Ovary (tissue), 3 donors: ENCODE measurements at regions not wholly inside any gene's neighbourhood (a gene's known extent, or its start where the extent isn't known, plus 50 kb on each side); places are given as distances from the start of the nearest gene placed in this dataset.

ENCODE experiments used
- EP300 ChIP-seq: sonication (generic); formaldehyde crosslinking; IDR thresholded peaks from one replicate; pipeline ENCODE4 v1.6.1; 2017; ENCODE audit warnings: antibody characterized with exemption
- POLR2A ChIP-seq: fragments of 450-650 bp; IDR thresholded peaks from one replicate; pipeline ENCODE4 v1.6.1; 2017; ENCODE audit warnings: antibody characterized with exemption, mild to moderate bottlenecking, moderate library complexity
- TF ChIP-seq, protein P1 (sequence below), 3 donors: fragments of 450-650 bp in 2 of 3; fragments of 200-600 bp in 1 of 3; IDR thresholded peaks; one replicate each; pipeline versions ENCODE4 v1.5.1 to v1.8.0; 2016 to 2022; ENCODE audit warnings: antibody characterized with exemption in 3 of 3, mild to moderate bottlenecking in 1 of 3
- donor health status: DM: no; HTN: no; CAD: no.

DNA sequence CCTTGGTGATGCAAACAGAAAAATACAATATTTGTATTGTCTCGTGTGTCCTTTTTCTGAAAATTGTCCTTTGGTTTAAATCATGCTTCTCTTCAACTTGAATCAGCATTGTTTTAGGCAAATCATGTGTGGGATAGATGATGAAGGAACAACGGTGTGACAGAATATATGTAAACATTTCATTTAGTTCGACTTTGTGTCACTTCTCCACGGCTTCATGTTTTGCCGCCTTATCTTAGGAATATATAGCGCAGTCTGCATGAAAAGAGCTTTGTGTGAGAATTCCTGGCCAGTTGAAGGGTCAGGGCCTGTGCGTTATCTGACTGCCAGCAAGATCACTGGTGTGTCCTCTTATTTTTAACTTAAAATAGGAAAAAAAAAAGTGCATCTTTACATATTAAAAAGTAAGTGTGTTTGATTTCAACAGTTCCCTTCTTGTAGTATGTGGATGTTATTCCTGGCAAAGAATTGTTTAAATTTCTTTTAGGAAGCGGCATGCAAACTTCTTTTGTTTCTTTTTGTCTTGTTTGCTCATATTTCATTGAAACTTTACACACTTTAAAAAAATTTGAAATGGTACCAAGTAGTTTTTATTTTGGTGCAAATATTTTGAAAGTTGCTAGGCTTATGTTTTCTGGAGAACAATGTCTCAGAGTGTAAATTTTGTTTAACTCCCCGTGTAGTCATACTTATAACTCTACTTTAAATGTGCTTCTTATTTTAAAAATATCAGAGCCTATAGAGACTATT lies 465.2 kb downstream of the USP25 start:
- TF ChIP-seq, protein P1, sequence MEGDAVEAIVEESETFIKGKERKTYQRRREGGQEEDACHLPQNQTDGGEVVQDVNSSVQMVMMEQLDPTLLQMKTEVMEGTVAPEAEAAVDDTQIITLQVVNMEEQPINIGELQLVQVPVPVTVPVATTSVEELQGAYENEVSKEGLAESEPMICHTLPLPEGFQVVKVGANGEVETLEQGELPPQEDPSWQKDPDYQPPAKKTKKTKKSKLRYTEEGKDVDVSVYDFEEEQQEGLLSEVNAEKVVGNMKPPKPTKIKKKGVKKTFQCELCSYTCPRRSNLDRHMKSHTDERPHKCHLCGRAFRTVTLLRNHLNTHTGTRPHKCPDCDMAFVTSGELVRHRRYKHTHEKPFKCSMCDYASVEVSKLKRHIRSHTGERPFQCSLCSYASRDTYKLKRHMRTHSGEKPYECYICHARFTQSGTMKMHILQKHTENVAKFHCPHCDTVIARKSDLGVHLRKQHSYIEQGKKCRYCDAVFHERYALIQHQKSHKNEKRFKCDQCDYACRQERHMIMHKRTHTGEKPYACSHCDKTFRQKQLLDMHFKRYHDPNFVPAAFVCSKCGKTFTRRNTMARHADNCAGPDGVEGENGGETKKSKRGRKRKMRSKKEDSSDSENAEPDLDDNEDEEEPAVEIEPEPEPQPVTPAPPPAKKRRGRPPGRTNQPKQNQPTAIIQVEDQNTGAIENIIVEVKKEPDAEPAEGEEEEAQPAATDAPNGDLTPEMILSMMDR (IDR thresholded peaks at IDR 0.05) = no peak
- no peak for TF ChIP-seq POLR2A
- TF ChIP-seq EP300 = no peak
